ENCODE measurements at regions not wholly inside any gene's neighbourhood (a gene's known extent, or its start where the extent isn't known, plus 50 kb on each side); places are given as distances from the start of the nearest gene placed in this dataset.
A peak's percentile ranks its signal among the peaks of the same experiment; 100 is the strongest.

DNA sequence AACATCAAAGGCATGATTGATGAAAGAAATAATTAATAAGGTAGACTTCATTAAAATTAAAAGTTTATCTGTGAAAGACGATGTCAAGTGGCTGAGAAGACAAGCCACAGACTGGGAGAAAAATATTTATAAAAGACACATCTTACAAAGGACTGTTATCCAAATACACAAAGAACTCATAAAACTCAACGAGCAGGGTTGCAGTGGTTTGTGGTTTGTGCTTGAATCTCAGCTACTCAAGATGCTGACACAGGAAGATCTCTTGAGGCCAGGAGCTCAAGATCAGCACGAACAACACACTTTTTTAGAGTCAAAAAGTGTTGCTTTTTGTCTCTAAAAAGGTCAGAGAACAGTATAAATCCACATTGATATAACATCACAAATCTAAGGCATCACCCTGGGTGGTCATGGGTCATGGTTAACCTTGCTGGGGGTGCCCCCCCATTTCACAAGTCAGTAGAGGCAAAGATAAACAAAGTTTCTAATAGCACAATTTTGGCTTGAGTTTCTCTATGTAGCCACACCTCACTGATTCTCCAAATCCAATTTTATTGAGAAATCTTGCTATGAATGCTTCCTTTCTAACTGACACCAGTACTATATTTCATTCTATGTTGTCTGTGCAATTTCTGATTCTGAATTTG is 342.9 kb upstream of the RPS23 start:
- no peak for ATAC-seq (ENCODE audit: insufficient read depth, low FRiP score)
- TF ChIP-seq, protein P1, sequence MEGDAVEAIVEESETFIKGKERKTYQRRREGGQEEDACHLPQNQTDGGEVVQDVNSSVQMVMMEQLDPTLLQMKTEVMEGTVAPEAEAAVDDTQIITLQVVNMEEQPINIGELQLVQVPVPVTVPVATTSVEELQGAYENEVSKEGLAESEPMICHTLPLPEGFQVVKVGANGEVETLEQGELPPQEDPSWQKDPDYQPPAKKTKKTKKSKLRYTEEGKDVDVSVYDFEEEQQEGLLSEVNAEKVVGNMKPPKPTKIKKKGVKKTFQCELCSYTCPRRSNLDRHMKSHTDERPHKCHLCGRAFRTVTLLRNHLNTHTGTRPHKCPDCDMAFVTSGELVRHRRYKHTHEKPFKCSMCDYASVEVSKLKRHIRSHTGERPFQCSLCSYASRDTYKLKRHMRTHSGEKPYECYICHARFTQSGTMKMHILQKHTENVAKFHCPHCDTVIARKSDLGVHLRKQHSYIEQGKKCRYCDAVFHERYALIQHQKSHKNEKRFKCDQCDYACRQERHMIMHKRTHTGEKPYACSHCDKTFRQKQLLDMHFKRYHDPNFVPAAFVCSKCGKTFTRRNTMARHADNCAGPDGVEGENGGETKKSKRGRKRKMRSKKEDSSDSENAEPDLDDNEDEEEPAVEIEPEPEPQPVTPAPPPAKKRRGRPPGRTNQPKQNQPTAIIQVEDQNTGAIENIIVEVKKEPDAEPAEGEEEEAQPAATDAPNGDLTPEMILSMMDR (IDR thresholded peaks at IDR 0.05; ENCODE audit: control extremely low read depth, extremely low read depth), result no peak
- Histone ChIP-seq H3K27me3 (ENCODE audit: control insufficient read depth in 3 of 3, insufficient read depth in 3 of 3, low read length in 2 of 3) (no peaks in the 10 kb centered on the region), H3K27ac (ENCODE audit: low read depth in 1 of 2, low read length in 1 of 2) (no peak overlapping the region), H3K9ac (ENCODE audit: insufficient read depth in 1 of 2, low read length in 2 of 2) (no peak overlapping the region), H3K36me3 (ENCODE audit: control insufficient read depth in 4 of 4, insufficient read depth in 4 of 4, low read length in 4 of 4) (no peaks in the 10 kb centered on the region), H3K4me3 (no peak overlapping the region), H3K4me1 (ENCODE audit: control insufficient read depth in 5 of 5, insufficient read depth in 5 of 5, low read length in 5 of 5) (peaks cover 0 to 17% (median 3%) of the 10 kb centered on the region in 5 donors), H3K9me3 (ENCODE audit: control insufficient read depth in 4 of 4, insufficient read depth in 3 of 4, low read length in 3 of 4) (peaks cover 0 to 1% (median 0%) of the 10 kb centered on the region in 4 donors)
- 33 to 38% methylated on average over 3 of the region's 3 CpGs for WGBS, 2 donors
- DNase-seq, result peak in 1 of 3 donors; percentile 41

DNA sequence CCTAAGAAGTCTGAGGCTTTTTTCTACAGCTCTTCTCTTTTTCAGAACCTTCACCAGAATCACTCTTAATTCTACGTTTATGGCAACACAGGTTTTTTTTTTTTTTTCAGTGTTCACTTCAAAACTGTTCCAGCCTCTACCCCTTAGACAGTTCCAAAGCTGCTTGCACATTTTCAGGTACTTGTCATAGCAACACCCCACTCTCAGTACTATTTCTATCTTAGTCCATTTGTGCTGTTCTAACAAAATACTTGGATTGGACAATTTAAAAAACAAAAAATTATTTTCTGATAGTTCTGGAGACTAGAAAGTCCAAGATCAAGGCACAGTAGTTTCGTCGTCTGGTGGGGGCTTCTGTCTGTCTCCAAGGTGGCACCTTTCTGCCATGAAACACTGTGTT is 340.9 kb upstream of the RPS23 start:
- Histone ChIP-seq H3K9ac (ENCODE audit: insufficient read depth in 1 of 2, low read length in 2 of 2) (no peak overlapping the region), H3K27ac (ENCODE audit: low read depth in 1 of 2, low read length in 1 of 2) (no peak overlapping the region), H3K27me3 (ENCODE audit: control insufficient read depth in 3 of 3, insufficient read depth in 3 of 3, low read length in 2 of 3) (no peaks in the 10 kb centered on the region), H3K36me3 (ENCODE audit: control insufficient read depth in 4 of 4, insufficient read depth in 4 of 4, low read length in 4 of 4) (no peaks in the 10 kb centered on the region), H3K4me3 (no peak overlapping the region), H3K4me1 (ENCODE audit: control insufficient read depth in 5 of 5, insufficient read depth in 5 of 5, low read length in 5 of 5) (peaks cover 0 to 17% (median 3%) of the 10 kb centered on the region in 5 donors), H3K9me3 (ENCODE audit: control insufficient read depth in 4 of 4, insufficient read depth in 3 of 4, low read length in 3 of 4) (peaks cover 0 to 1% (median 0%) of the 10 kb centered on the region in 4 donors)
- ATAC-seq (ENCODE audit: insufficient read depth, low FRiP score) (no peak), DNase-seq (no peak)
- TF ChIP-seq, protein P1 (IDR thresholded peaks at IDR 0.05; ENCODE audit: control extremely low read depth, extremely low read depth), result no peak
- 91 to 95% methylated on average over 3 of the region's 3 CpGs for WGBS, 2 donors

DNA sequence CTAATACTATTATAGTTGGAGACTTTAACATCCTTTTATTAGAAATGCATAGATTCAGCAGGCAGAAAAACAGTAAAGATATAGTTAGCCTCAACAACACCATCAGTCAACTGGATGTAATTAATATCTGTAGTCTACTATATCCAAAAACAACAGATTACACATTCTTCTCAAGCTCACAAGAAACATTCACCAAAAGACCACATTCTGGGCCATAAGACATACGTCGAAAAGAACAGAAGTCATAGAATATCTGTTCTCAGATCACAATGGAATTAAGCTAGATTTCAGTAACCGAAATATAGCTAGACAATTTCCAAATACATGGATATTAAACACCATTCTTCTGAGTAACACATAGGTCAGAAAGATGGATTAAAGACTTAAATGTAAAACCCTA is 336.6 kb upstream of the RPS23 start:
- H3K27me3 ChIP-seq (ENCODE audit: control insufficient read depth in 3 of 3, insufficient read depth in 3 of 3, low read length in 2 of 3), result no peaks in the 10 kb centered on the region

More for the DNA sequence above, 336.6 kb upstream of the RPS23 start:
- no peak overlapping the region for H3K27ac ChIP-seq (ENCODE audit: low read depth in 1 of 2, low read length in 1 of 2)
- H3K9me3 ChIP-seq (ENCODE audit: control insufficient read depth in 4 of 4, insufficient read depth in 3 of 4, low read length in 3 of 4), result peaks cover 0 to 1% (median 0%) of the 10 kb centered on the region in 4 donors
- H3K4me3 ChIP-seq, result no peak overlapping the region
- WGBS, 2 donors, result 83 to 93% methylated on average over 3 of the region's 3 CpGs
- H3K4me1 ChIP-seq (ENCODE audit: control insufficient read depth in 5 of 5, insufficient read depth in 5 of 5, low read length in 5 of 5), result no peaks in the 10 kb centered on the region
- H3K9ac ChIP-seq (ENCODE audit: insufficient read depth in 1 of 2, low read length in 2 of 2), result no peak overlapping the region
- TF ChIP-seq, protein P1 (IDR thresholded peaks at IDR 0.05; ENCODE audit: control extremely low read depth, extremely low read depth), result no peak
- no peaks in the 10 kb centered on the region for H3K36me3 ChIP-seq (ENCODE audit: control insufficient read depth in 4 of 4, insufficient read depth in 4 of 4, low read length in 4 of 4)
- ATAC-seq (ENCODE audit: insufficient read depth, low FRiP score) (no peak), DNase-seq (no peak)
